Hindlimb muscle (tissue), 1 donor: ENCODE measurements at regions not wholly inside any gene's neighbourhood (a gene's known extent, or its start where the extent isn't known, plus 50 kb on each side); places are given as distances from the start of the nearest gene placed in this dataset.
"Not testable (repeated sequence)": the region's sequence is repeated elsewhere in the genome, so short reads cannot be mapped to it uniquely, and the experiment has no call there.

Experiments
- DNase-seq: peaks from one replicate; pipeline ENCODE4 v3.0.0-alpha.2; 2013

GRCh38 chr22:22296047-22296446 is 51.5 kb downstream of the VPREB1 start:
- not testable (repeated sequence) for DNase-seq

GRCh38 chr22:22297159-22297793 is 52.7 kb downstream of the VPREB1 start:
- DNase-seq, result peak; percentile 10

- DNase-seq, result peak; percentile 80
Measured at GRCh38 chr22:22297794-22298653, 53.4 kb downstream of the VPREB1 start.

- not testable (repeated sequence) for DNase-seq
Measured at GRCh38 chr22:22298654-22299009, 54.0 kb downstream of the VPREB1 start.

- not testable (repeated sequence) for DNase-seq
Measured at GRCh38 chr22:22300511-22300910, 55.9 kb downstream of the VPREB1 start.

- DNase-seq, result not testable (repeated sequence)
Measured at GRCh38 chr22:22300946-22301345, 56.4 kb downstream of the VPREB1 start.

GRCh38 chr22:22316589-22316988 is 72.0 kb downstream of the VPREB1 start:
- no peak for DNase-seq

GRCh38 chr22:22318723-22319465 is 74.3 kb downstream of the VPREB1 start:
- DNase-seq, result no peak

- DNase-seq, result peak; percentile 46
Measured at GRCh38 chr22:22321743-22322611, 77.4 kb downstream of the VPREB1 start.

GRCh38 chr22:22322792-22323191 is 78.2 kb downstream of the VPREB1 start:
- no peak for DNase-seq

- DNase-seq, result no peak
Measured at GRCh38 chr22:22327723-22328122, 83.1 kb downstream of the VPREB1 start.

- no peak for DNase-seq
Measured at GRCh38 chr22:22329792-22330191, 85.2 kb downstream of the VPREB1 start.

- DNase-seq, result not testable (repeated sequence)
Measured at GRCh38 chr22:22335640-22336039, 91.1 kb downstream of the VPREB1 start.

GRCh38 chr22:22336333-22336732 is 91.7 kb downstream of the VPREB1 start:
- DNase-seq, result not testable (repeated sequence)

GRCh38 chr22:22338778-22339177 is 94.2 kb downstream of the VPREB1 start:
- not testable (repeated sequence) for DNase-seq

- no peak for DNase-seq
Measured at GRCh38 chr22:22341736-22342135, 97.2 kb downstream of the VPREB1 start.

- no peak for DNase-seq
Measured at GRCh38 chr22:22342697-22343580, 98.4 kb downstream of the VPREB1 start.

GRCh38 chr22:22343581-22344296 is 99.2 kb downstream of the VPREB1 start:
- no peak for DNase-seq

- DNase-seq, result no peak
Measured at GRCh38 chr22:22344430-22344829, 99.8 kb downstream of the VPREB1 start.

- no peak for DNase-seq
Measured at GRCh38 chr22:22345781-22346180, 101.2 kb downstream of the VPREB1 start.
